ENCODE measurements at regions not wholly inside any gene's neighbourhood (a gene's known extent, or its start where the extent isn't known, plus 50 kb on each side); places are given as distances from the start of the nearest gene placed in this dataset.

GRCh38 chr22:48282804-48283203 lies 1520.4 kb downstream of the TBC1D22A start:
- Histone ChIP-seq H2AFZ (replicated peaks; ENCODE audit: low read length, poor library complexity) (no peak overlapping the region), H2BK5ac (ENCODE audit: low read depth, low read length, poor library complexity, severe bottlenecking) (no peak overlapping the region), H3K18ac (ENCODE audit: low read depth, low read length) (no peak overlapping the region), H3K9ac (ENCODE audit: low read depth, low read length) (no peak overlapping the region), H3K4me1 (ENCODE audit: control insufficient read depth, insufficient read depth, low read length) (no peaks in the 10 kb centered on the region), H3K4me2 (ENCODE audit: low read depth, low read length) (no peak overlapping the region), H3K4me3 (ENCODE audit: insufficient read depth, low read depth, low read length) (no peak overlapping the region), H3K27ac (ENCODE audit: insufficient read depth, low read length) (no peak overlapping the region), H3K9me1 (ENCODE audit: insufficient read depth, low read length) (no peaks in the 10 kb centered on the region), H2AK9ac (replicated peaks; ENCODE audit: low read depth, low read length, poor library complexity) (no peak overlapping the region), H3K27me3 (ENCODE audit: control insufficient read depth, insufficient read depth, low read length) (no peaks in the 10 kb centered on the region), H2AK5ac (ENCODE audit: low read depth, low read length) (no peak overlapping the region), H3K9me3 (ENCODE audit: control insufficient read depth, insufficient read depth, low read length) (peaks cover 22% of the 10 kb centered on the region), H2BK120ac (ENCODE audit: low read depth, low read length) (no peak overlapping the region), H4K20me1 (ENCODE audit: insufficient read depth, low read length) (no peaks in the 10 kb centered on the region), H3K36me3 (ENCODE audit: control insufficient read depth, insufficient read depth, low read length) (no peaks in the 10 kb centered on the region), H3K4ac (ENCODE audit: low read depth, low read length) (no peak overlapping the region), H3K14ac (replicated peaks; ENCODE audit: low read depth, low read length) (no peak overlapping the region), H3K23ac (ENCODE audit: low read depth, low read length) (no peak overlapping the region), H2BK20ac (ENCODE audit: low read depth, low read length) (no peak overlapping the region), H3K56ac (ENCODE audit: extremely low read depth, insufficient read depth, low read length) (no peak overlapping the region), H4K91ac (ENCODE audit: insufficient read depth, low read depth, low read length) (no peak overlapping the region), H4K5ac (ENCODE audit: low read depth, low read length) (no peak overlapping the region), H2BK15ac (ENCODE audit: low read depth, low read length) (no peak overlapping the region), H3K79me1 (ENCODE audit: low read depth in 1 of 2, low read length in 2 of 2) (no peaks in the 10 kb centered on the region), H4K8ac (ENCODE audit: low read depth in 2 of 2, low read length in 2 of 2) (no peak overlapping the region)
- WGBS, 2 experiments (ENCODE audit: extremely low coverage in 2 of 2, insufficient read length in 1 of 2): no CpG with 5 or more reads among the region's 2 CpGs
- dilution Hi-C loops (cut with HindIII; ENCODE audit: low sequenced_read_pairs, unreplicated experiment) (no loop called here), intact Hi-C loops (cut with micrococcal nuclease) (no loop called here), in situ Hi-C loops (cut with MboI; ENCODE audit: low sequenced_read_pairs) (no loop called here)
- TF ChIP-seq MAFK (IDR thresholded peaks at IDR 0.05; ENCODE audit: low read depth, low read length) (no peak), USF2 (IDR thresholded peaks at IDR 0.05; ENCODE audit: low read depth, low read length) (no peak), BHLHE40 (IDR thresholded peaks at IDR 0.05; ENCODE audit: low read depth, low read length) (no peak), CTCF (conservative IDR thresholded peaks at IDR 0.05; ENCODE audit: low read depth, low read length) (no peak), RCOR1 (IDR thresholded peaks at IDR 0.05; ENCODE audit: insufficient replicate concordance, low read length) (no peak), FOS (IDR thresholded peaks at IDR 0.05; ENCODE audit: low read depth, low read length) (no peak), NFE2L2 (IDR thresholded peaks at IDR 0.05; ENCODE audit: low read depth, low read length) (no peak), MXI1 (IDR thresholded peaks at IDR 0.05; ENCODE audit: borderline replicate concordance, low read depth, low read length) (no peak), SMC3 (IDR thresholded peaks at IDR 0.05; ENCODE audit: low read depth, low read length) (no peak), CEBPB (IDR thresholded peaks at IDR 0.05; ENCODE audit: low read depth, low read length) (no peak), CHD1 (IDR thresholded peaks at IDR 0.05; ENCODE audit: low read depth, low read length) (no peak), ELK1 (IDR thresholded peaks at IDR 0.05; ENCODE audit: borderline replicate concordance, low read depth, low read length) (no peak), MAZ (IDR thresholded peaks at IDR 0.05; ENCODE audit: borderline replicate concordance, low read depth, low read length) (no peak), POLR2A (IDR thresholded peaks at IDR 0.05; ENCODE audit: low read depth, low read length) (no peak), RFX5 (IDR thresholded peaks at IDR 0.05; ENCODE audit: low read depth, low read length) (no peak)
- ChIA-PET CTCF (no interaction called here), POLR2A (ENCODE audit: unreplicated experiment) (no interaction called here)
- no TSS peak for BruUV-seq (replicated peaks)
- ATAC-seq (ENCODE audit: low read depth) (no peak), DNase-seq (no peak)

Data from IMR-90 (cell line).